Ecto neural progenitor cell (in vitro differentiated cells): ENCODE measurements at regions not wholly inside any gene's neighbourhood (a gene's known extent, or its start where the extent isn't known, plus 50 kb on each side); places are given as distances from the start of the nearest gene placed in this dataset.
"Not testable (repeated sequence)": the region's sequence is repeated elsewhere in the genome, so short reads cannot be mapped to it uniquely, and the experiment has no call there.

Experiments
- DNase-seq: peaks from one replicate; pipeline ENCODE4 v3.0.0-alpha.2; 2018; ENCODE audit warnings: low spot score

DNA sequence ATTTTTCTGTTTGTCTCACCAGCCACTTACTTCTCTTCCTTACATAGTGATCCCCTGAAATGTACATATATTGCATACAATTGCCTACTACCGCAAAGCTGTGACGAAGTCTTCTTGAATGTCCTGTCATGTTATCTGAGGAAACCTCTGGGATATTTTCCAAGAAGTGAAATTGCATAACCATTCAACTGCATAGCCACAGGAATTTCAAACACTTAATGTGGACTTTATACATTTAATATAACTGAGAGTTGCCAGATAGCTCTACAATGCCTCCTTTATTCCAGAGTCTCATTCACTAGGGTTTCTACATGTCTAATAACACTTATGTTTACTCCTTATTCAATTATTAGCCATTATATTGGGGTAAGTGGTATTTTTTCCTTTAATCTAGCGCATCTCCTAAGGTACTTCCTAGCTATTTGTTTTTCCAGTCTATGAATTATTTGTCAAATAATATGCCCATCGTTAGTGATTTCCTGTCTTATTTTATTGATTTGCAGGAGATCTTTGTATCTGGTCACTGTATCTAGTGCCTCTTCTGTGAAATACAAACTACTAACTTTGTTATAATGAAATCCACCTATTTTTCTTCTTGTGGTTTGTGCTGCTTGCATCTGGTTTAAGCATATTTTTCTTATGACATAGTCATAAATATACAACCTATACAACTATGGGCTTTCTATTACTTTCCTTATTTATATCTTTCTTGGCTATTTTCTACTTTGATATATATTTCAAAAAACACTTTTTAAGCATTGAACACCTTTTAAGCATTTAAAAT is 69.2 kb upstream of the GRID2 start:
- DNase-seq, result no peak

DNA sequence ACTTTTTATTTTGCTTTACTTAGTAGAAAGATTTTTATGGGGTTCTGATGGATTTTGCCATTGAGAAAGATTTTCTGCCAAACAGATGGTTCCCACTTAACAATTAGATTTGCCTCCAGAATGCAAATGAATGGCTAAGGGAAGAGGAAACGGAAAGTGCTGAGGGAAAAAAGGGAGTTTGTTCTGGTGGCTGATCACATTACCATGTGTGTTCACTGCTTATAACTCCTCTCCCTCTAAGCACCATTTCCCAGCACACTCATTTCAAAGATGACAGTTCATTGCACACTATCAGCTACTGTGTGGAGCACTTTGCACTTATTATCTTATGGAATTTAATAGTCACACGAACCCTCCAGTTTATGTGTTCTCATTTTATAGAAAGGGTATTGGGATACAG is 68.0 kb upstream of the GRID2 start:
- DNase-seq, result no peak

DNA sequence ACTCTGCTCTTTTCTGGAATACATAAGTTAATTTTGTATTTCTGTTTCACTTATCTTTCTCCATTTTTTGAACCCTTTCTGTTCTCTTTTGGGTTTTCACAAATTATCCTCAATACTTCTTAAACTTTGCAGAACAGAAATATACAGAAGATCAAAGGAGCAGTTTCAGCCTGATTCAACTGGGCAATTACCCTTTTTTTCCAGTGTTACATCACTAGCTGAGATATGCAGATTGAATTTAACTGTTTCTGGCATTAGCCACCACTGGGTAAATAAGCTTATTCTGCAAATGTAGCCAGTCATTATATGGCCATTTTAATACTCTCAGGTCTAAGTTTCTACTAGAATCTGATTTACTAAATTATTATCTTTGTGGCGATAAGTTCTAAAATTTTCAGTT is 66.9 kb upstream of the GRID2 start:
- DNase-seq, result no peak

DNA sequence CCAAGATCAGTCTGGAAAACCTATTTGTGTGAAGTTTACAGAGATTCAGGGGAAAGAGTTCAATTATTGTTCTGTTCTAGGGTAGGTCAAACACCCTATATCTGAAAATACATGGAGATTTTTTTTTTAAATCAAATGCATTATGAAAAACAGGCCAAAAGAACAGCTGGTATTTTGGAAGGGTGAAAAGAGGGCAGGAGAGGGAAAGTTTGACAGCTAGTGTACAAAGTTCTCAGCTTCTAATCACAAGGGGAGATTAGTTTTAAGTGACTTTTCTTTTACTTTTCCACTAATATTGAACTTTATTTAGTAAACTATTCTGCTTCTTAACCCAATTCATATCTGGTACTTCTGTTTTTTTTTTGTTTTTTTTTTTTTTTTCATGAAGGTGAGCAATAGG is 66.2 kb upstream of the GRID2 start:
- DNase-seq, result no peak

DNA sequence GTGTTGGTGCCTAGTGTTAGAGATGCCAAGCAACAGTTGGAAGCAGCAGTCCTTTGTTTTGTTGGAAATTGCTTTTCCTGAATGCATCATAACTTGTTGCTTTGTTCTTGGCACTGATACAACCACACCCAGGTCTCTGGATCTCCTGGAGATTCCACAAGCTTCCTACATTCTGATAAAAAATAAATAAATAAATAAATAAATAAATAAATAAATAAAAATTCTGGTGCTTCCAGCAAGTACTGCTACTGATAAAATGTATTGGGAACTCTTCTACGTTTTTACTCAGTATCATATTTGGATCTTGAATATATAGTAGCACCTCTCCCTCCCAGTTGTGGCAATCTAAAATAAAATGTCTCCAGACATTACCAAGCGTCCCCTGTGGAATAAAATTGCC is 62.7 kb upstream of the GRID2 start:
- no peak for DNase-seq

DNA sequence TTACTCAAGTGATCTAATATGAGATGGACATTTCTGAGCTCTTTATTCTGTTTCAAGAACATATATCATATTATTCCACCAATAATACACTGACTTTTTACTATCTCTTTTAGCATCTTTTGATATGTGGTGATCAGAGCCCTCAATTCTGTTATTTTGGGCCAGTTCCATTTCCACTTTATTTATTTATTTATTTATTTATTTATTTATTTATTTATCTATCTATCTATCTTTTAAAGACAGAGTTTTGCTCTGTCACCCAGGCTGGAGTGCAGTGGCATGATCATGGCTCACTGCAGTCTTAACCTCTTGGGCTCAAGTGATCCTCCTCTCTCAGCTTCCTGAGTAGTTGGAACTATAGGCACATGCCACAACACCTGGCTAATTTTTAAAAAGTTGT is 57.4 kb upstream of the GRID2 start:
- DNase-seq, result no peak

DNA sequence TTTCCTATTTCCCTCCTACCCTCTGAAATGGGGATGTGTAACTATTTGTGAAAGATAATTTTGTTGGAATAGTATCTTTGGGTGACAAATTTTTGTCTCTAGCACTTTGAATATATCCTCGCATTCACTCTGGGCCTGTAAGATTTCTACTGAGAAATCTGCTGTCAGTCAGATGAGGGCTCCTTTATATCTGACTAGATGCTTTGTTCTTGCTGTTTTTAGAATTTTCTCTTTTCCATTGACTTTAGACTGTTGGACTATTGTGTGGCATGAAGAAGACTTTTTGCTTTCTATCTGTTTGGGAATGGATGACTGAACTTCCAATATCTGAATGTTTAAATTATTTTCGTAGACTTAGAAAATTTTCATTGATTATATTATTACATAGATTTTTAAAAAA is 54.2 kb upstream of the GRID2 start:
- DNase-seq, result no peak

DNA sequence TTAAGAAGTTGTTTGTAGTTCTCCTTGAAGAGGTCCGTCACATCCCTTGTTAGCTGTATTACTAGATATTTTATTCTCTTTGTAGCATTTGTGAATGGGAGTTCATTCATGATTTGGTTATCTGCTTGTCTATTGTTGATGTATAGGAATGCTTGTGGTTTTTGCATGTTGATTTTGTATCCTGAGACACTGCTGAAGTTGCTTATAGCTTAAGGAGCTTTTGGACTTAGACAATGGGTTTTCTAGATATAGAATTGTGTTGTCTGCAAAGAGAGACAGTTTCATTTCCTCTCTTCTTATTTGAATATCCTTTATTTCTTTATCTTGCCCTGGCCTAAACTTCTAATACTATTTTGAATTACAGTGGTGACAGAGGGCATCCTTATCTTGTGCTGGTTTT is 52.1 kb upstream of the GRID2 start:
- DNase-seq, result no peak

DNA sequence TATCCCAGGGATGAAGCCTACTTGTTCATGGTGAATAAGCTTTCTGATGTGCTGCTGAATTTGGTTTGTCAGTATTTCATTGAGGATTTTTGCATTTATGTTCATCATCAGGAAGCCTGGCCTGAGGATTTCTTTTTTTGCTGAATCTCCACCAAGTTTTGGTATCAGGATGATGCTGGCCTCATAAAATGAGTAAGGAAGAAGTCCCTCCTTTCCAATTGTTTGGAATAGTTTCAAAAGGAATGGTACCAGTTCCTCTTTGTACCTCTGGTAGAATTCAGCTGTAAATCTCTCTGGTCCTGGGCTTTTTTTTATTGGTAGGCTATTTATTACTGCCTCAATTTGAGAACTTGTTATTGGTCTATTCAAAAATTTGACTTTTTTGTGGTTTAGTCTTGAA is 51.4 kb upstream of the GRID2 start:
- not testable (repeated sequence) for DNase-seq

DNA sequence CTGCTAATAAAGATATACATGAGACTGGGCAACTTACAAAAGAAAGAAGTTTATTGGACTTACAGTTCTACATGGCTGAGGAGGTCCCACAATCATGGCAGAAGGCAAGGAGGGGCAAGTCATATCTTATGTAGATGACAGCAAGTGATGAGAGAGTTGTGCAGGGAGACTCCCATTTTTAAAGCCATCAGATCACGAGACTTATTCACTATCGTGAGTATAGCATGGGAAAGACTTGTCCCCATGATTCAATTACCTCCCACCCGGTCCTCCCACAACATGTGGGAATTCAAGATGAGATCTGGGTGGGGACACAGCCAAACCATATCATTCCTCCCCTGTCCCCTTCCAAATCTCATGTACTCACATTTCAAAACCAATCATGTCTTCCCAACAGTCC is 50.9 kb upstream of the GRID2 start:
- no peak for DNase-seq

DNA sequence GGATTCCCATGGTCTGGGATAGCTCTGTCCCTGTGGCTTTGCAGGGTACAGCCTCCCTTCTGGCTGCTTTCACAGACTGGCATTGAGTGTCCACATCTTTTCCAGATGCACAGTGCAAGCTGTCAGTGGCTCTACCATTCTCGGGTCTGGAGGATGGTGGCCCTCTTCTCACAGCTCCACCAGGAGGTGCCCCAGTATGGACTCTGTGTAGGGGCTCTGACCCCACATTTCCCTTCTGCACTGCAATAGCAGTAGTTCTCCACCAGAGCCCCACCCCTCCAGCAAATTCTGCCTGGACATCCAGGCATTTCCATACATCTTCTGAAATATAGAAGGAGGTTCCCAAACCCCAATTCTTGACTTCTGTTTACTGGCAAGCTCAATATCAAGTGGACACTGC is 50.2 kb upstream of the GRID2 start:
- no peak for DNase-seq
